ENCODE measurements at regions not wholly inside any gene's neighbourhood (a gene's known extent, or its start where the extent isn't known, plus 50 kb on each side); places are given as distances from the start of the nearest gene placed in this dataset.

GRCh38 chr1:5447503-5447960 lies 544.7 kb downstream of the NPHP4 start:
- Mint-ChIP-seq H3K36me3 (ENCODE audit: low read depth) (no peaks in the 10 kb centered on the region), H3K4me1 (ENCODE audit: low read depth) (peaks cover 5% of the 10 kb centered on the region), H3K4me3 (no peak overlapping the region), H3K27ac (no peak overlapping the region), H3K9me3 (no peaks in the 10 kb centered on the region), H3K27me3 (peaks cover 7% of the 10 kb centered on the region)
- no peak for DNase-seq

- H3K4me1 Mint-ChIP-seq (ENCODE audit: low read depth), result peaks cover 5% of the 10 kb centered on the region
- H3K9me3 Mint-ChIP-seq, result peaks cover 4% of the 10 kb centered on the region
- no peak overlapping the region for H3K4me3 Mint-ChIP-seq
- no peaks in the 10 kb centered on the region for H3K36me3 Mint-ChIP-seq (ENCODE audit: low read depth)
- H3K27me3 Mint-ChIP-seq, result no peaks in the 10 kb centered on the region
- no peak for DNase-seq
- H3K27ac Mint-ChIP-seq, result no peak overlapping the region
Observed at GRCh38 chr1:5444396-5444795, 547.8 kb downstream of the NPHP4 start.

GRCh38 chr1:5436808-5437207 lies 555.4 kb downstream of the NPHP4 start:
- H3K27me3 Mint-ChIP-seq, result peaks cover 7% of the 10 kb centered on the region
- no peak overlapping the region for H3K27ac Mint-ChIP-seq
- H3K9me3 Mint-ChIP-seq, result peaks cover 20% of the 10 kb centered on the region
- H3K4me1 Mint-ChIP-seq (ENCODE audit: low read depth), result no peaks in the 10 kb centered on the region
- DNase-seq, result no peak
- H3K36me3 Mint-ChIP-seq (ENCODE audit: low read depth), result no peaks in the 10 kb centered on the region
- H3K4me3 Mint-ChIP-seq, result no peak overlapping the region

- peaks cover 8% of the 10 kb centered on the region for H3K4me1 Mint-ChIP-seq (ENCODE audit: low read depth)
- H3K27me3 Mint-ChIP-seq, result peaks cover 7% of the 10 kb centered on the region
- H3K4me3 Mint-ChIP-seq, result no peak overlapping the region
- peaks cover 20% of the 10 kb centered on the region for H3K9me3 Mint-ChIP-seq
- no peak overlapping the region for H3K27ac Mint-ChIP-seq
- no peak for DNase-seq
- H3K36me3 Mint-ChIP-seq (ENCODE audit: low read depth), result no peaks in the 10 kb centered on the region
Observed at GRCh38 chr1:5435414-5435813, 556.8 kb downstream of the NPHP4 start.

- Mint-ChIP-seq H3K27me3 (peaks cover 9% of the 10 kb centered on the region), H3K27ac (no peak overlapping the region), H3K36me3 (ENCODE audit: low read depth) (no peaks in the 10 kb centered on the region), H3K4me3 (no peak overlapping the region), H3K9me3 (peaks cover 2% of the 10 kb centered on the region), H3K4me1 (ENCODE audit: low read depth) (peaks cover 9% of the 10 kb centered on the region)
- no peak for DNase-seq
Observed at GRCh38 chr1:5432436-5432835, 559.8 kb downstream of the NPHP4 start.

- H3K4me1 Mint-ChIP-seq (ENCODE audit: low read depth), result peaks cover 9% of the 10 kb centered on the region
- peaks cover 16% of the 10 kb centered on the region for H3K27me3 Mint-ChIP-seq
- H3K27ac Mint-ChIP-seq, result no peak overlapping the region
Observed at GRCh38 chr1:5430911-5431697, 561.1 kb downstream of the NPHP4 start.

GRCh38 chr1:5430136-5430535 lies 562.1 kb downstream of the NPHP4 start:
- Mint-ChIP-seq H3K36me3 (ENCODE audit: low read depth) (no peaks in the 10 kb centered on the region), H3K4me1 (ENCODE audit: low read depth) (peaks cover 9% of the 10 kb centered on the region), H3K9me3 (no peaks in the 10 kb centered on the region), H3K27ac (no peak overlapping the region), H3K4me3 (no peak overlapping the region), H3K27me3 (peaks cover 20% of the 10 kb centered on the region)
- DNase-seq, result no peak

More at GRCh38 chr1:5430911-5431697, 561.1 kb downstream of the NPHP4 start:
- H3K4me3 Mint-ChIP-seq, result no peak overlapping the region
- H3K36me3 Mint-ChIP-seq (ENCODE audit: low read depth), result no peaks in the 10 kb centered on the region
- no peaks in the 10 kb centered on the region for H3K9me3 Mint-ChIP-seq
- DNase-seq, result no peak

GRCh38 chr1:5428351-5428750 lies 563.9 kb downstream of the NPHP4 start:
- H3K4me1 Mint-ChIP-seq (ENCODE audit: low read depth), result peaks cover 19% of the 10 kb centered on the region
- no peak overlapping the region for H3K27ac Mint-ChIP-seq
- no peak for DNase-seq
- H3K4me3 Mint-ChIP-seq, result no peak overlapping the region
- peaks cover 24% of the 10 kb centered on the region for H3K27me3 Mint-ChIP-seq
- H3K36me3 Mint-ChIP-seq (ENCODE audit: low read depth), result no peaks in the 10 kb centered on the region
- H3K9me3 Mint-ChIP-seq, result no peaks in the 10 kb centered on the region

- Mint-ChIP-seq H3K4me1 (ENCODE audit: low read depth) (peaks cover 31% of the 10 kb centered on the region), H3K9me3 (no peaks in the 10 kb centered on the region), H3K27me3 (peaks cover 22% of the 10 kb centered on the region), H3K4me3 (no peak overlapping the region), H3K27ac (no peak overlapping the region), H3K36me3 (ENCODE audit: low read depth) (no peaks in the 10 kb centered on the region)
- DNase-seq, result no peak
Observed at GRCh38 chr1:5427026-5427613, 565.1 kb downstream of the NPHP4 start.

- Mint-ChIP-seq H3K4me3 (no peak overlapping the region), H3K27me3 (peaks cover 20% of the 10 kb centered on the region), H3K9me3 (no peaks in the 10 kb centered on the region), H3K4me1 (ENCODE audit: low read depth) (peaks cover 28% of the 10 kb centered on the region), H3K36me3 (ENCODE audit: low read depth) (no peaks in the 10 kb centered on the region), H3K27ac (no peak overlapping the region)
- no peak for DNase-seq
Observed at GRCh38 chr1:5424802-5425703, 567.2 kb downstream of the NPHP4 start.

GRCh38 chr1:5423109-5423508 lies 569.1 kb downstream of the NPHP4 start:
- H3K4me3 Mint-ChIP-seq, result peak overlapping the region; percentile 44
- peaks cover 20% of the 10 kb centered on the region for H3K27me3 Mint-ChIP-seq
- peaks cover 26% of the 10 kb centered on the region for H3K4me1 Mint-ChIP-seq (ENCODE audit: low read depth)
- no peaks in the 10 kb centered on the region for H3K36me3 Mint-ChIP-seq (ENCODE audit: low read depth)
- no peaks in the 10 kb centered on the region for H3K9me3 Mint-ChIP-seq
- DNase-seq, result peak; percentile 58
- no peak overlapping the region for H3K27ac Mint-ChIP-seq

- H3K27ac Mint-ChIP-seq, result no peak overlapping the region
- peaks cover 2% of the 10 kb centered on the region for H3K27me3 Mint-ChIP-seq
- H3K9me3 Mint-ChIP-seq, result no peaks in the 10 kb centered on the region
- no peaks in the 10 kb centered on the region for H3K36me3 Mint-ChIP-seq (ENCODE audit: low read depth)
- H3K4me3 Mint-ChIP-seq, result no peak overlapping the region
- DNase-seq, result no peak
- peaks cover 30% of the 10 kb centered on the region for H3K4me1 Mint-ChIP-seq (ENCODE audit: low read depth)
Observed at GRCh38 chr1:5419501-5419900, 572.7 kb downstream of the NPHP4 start.

GRCh38 chr1:5416518-5416917 lies 575.7 kb downstream of the NPHP4 start:
- Mint-ChIP-seq H3K4me3 (no peak overlapping the region), H3K4me1 (ENCODE audit: low read depth) (peaks cover 8% of the 10 kb centered on the region), H3K27me3 (no peaks in the 10 kb centered on the region), H3K9me3 (no peaks in the 10 kb centered on the region), H3K36me3 (ENCODE audit: low read depth) (no peaks in the 10 kb centered on the region), H3K27ac (no peak overlapping the region)
- DNase-seq, result no peak

- Mint-ChIP-seq H3K4me1 (ENCODE audit: low read depth) (peaks cover 14% of the 10 kb centered on the region), H3K27ac (no peak overlapping the region), H3K4me3 (no peak overlapping the region), H3K9me3 (no peaks in the 10 kb centered on the region), H3K36me3 (ENCODE audit: low read depth) (no peaks in the 10 kb centered on the region), H3K27me3 (no peaks in the 10 kb centered on the region)
- no peak for DNase-seq
Observed at GRCh38 chr1:5415606-5416005, 576.6 kb downstream of the NPHP4 start.

Data from activated T-cell treated with anti-CD3 and anti-CD28 coated beads, Interleukin-2, amount 50 U/mL, for 24 hours (primary cell).